GM19395 (cell line): ENCODE measurements at regions not wholly inside any gene's neighbourhood (a gene's known extent, or its start where the extent isn't known, plus 50 kb on each side); places are given as distances from the start of the nearest gene placed in this dataset.
"Not testable (repeated sequence)": the region's sequence is repeated elsewhere in the genome, so short reads cannot be mapped to it uniquely, and the experiment has no call there.

Experiments
- ATAC-seq: cut with Tn5 transposase; IDR thresholded peaks from one replicate; pipeline ENCODE4 v1.9.1; 2021; ENCODE audit warnings: mild to moderate bottlenecking, moderate library complexity; ENCODE audit not compliant: unreplicated experiment

DNA sequence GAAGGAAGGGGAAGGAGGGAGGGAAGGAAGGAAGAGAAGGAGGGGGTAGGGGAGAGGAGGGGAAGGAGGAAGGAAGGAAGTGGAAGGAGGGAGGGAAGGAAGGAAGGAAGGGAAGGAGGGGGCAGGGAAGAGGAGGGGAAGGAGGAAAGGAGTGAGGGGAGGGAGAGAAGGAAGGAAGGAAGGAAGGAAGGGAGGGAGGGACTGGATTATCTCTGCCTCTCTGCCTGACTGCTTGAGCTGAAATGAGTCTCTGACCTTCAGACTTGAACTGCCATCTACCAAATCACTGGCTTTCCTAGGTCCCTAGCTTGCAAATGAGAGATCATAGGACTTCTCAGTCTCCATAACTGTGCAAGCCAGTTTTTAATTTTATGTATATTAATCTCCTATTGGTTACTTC lies 436.8 kb downstream of the PREX1 start:
- no peak for ATAC-seq

DNA sequence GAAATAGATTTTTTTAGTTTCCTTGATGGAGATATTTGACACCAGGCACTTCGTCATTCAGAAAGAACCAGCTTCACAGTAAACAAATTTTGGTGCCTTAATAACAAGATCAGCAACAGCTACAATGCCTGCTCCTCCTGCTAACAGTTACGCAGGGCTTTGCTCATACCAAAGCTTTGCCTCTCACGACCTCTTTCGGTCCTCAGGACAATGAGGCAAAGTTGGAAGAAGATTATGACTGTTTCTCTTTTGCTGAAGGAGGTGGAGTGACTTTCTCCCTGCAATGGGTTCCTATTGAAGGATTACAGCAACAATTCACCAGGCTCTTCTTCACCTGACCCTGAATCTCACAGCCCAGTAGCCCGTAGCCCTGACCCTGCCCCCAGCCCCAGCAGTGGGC lies 440.1 kb downstream of the PREX1 start:
- ATAC-seq: no peak

DNA sequence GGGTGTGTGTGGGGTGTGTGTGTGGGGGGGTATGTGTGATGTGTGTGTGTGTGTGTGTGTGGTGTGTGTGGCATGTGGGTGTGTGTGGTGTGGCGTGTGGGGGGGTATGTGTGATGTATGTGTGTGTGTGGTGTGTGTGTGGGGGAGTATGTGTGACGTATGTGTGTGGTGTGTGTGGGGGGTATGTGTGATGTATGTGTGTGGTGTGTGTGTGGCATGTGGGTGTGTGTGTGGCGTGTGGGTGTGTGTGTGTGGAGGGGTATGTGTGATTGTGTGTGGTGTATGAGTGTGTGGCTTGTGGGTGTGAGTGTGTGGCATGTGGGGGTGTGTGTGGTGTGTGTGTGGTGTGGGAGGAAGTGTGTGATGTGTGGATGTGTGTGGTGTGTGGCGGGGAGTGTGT lies 442.3 kb downstream of the PREX1 start:
- no peak for ATAC-seq

DNA sequence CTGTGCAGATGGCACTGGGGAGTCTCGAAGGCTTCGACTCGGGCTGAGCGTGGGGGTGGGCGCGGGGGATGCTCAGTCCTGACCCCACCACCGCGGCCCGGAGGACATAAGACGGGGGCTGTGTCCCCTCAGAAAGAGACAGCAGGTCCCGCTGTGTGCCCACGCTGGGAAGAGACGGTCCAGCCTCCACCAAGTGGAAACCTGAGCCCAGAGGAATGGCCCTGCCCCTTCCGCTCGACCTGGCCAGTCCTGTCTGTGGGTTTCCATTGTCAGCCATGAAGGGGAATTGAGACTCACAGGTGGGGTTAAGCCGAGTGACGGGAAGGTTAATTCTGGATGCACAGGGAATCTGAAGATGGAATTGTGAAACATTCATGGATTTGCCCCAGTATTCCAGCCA lies 442.7 kb downstream of the PREX1 start:
- ATAC-seq: no peak

DNA sequence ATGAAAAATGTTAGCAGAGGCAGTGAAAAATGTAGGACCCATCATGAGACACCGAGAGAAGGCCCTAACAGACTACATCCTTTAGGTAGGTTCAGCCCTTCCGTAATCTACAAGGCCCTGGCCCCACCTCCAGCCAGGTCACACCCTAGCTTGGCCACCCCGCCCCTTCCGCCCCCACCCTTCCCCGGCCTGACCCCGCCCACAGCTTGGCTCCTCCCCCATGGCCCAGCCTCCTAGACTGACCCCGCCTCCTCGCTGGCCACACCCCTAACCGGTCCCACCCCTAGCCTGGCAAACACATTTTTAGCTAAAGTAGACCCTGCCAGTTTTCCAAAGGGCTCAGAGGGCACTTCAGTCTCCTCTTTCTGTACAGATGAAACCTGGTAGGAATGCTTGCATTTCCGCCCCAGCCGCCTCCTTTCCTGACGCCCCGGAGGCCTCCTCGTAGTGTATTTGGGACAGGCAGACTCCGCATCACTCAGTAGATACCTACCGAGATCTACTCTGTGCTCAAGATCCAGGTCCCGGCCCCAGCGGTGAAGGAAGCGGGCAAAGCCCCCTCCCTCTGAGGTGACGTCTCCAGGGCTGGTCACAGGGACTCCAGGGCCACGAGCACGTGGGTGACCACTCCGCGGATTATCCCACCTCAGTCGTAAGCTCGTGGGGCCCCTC lies 443.5 kb downstream of the PREX1 start:
- no peak for ATAC-seq

GRCh38 chr20:48383252-48383651 lies 444.5 kb downstream of the PREX1 start:
- no peak for ATAC-seq

DNA sequence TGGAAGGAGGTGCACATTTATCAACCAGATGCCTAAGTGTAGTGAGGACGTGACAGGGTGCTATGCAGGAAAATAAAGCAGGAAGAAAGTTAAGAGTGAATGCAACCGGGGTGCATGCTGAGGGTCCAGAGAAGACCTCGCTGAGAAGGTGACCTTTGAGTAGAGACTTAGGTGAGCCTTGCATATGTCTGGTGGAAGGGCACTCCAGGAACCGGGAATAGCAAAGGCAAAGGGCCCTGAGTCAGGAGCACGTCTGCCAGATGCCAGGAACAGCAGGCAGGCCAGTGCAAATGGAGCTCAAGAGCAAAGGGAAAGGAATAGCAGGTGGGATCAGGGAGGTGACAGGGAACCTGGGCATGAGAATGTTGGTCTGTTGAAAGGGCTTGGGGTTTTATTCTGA lies 445.5 kb downstream of the PREX1 start:
- ATAC-seq: no peak

- no peak for ATAC-seq
Measured at GRCh38 chr20:48381353-48382120, 446.3 kb downstream of the PREX1 start.

DNA sequence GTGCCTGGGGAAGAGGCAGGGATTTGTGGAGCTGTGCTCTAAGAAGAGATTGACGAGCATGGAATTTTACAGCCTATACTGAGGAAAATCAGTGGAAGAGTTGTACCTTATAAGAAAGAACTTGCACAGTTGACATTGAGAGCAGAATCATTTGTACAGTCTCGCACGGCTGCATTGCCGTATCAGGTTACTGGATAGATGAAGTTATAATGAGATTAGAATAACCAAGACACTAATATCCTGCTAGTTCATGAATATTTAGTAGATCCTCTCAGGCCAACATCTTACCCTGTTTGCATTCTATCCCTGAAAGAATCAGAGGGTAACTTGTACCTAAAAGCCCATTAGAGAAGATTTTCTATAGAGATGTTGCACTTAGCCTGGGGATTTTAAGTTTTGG lies 447.1 kb downstream of the PREX1 start:
- ATAC-seq: no peak

DNA sequence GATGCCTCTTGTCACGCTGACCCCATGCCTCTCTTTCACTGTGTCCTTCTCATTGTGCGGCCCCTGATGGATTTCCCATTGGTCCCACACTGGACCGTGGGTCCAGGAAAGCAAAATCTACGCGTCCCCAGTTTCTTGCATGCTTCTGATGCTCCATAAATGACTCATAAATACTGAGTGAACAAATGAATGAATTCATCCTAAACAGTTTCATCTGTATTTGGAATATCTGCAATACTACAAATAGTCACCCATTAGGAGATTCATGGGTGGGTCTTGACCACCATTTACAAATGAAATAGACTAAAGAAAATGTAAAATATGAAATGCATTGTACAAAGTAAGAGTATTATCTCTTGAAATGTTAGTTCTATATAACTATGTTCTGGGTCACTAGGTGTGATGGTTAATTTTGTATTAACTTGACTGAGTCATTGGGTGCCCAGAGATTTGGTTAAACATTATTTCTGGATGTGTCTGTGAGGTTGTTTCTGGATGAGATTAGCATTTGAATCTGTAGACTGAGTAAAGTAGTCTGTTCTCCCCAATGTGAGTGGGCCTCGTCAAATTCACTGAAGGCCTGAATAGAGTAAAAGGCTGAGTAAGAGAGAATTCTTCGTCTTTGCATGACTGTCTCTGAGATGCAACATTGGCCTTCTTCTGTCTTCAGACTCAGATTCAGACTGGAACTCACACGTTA lies 448.7 kb downstream of the PREX1 start:
- no peak for ATAC-seq

DNA sequence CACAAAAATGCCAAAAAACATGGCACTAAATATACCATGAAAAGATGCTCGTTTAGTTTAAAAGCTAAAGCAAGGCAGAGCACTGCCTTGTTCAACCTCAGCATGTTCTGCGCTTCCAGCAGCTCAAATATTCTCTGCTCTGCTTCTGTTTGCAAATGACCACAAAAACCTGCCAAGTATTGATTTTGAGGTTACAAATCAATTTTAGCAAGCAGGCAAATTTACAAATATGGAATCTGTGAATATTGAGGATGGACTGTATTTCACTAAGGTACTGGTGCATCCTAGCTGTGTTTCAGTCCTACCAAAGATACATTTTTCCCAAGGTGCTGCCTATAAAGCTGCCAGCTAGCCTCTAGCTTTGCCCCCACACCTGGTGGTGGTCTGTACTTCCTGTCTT lies 449.9 kb downstream of the PREX1 start:
- ATAC-seq: no peak

- ATAC-seq: no peak
Measured at GRCh38 chr20:48375804-48376203, 452.0 kb downstream of the PREX1 start.

DNA sequence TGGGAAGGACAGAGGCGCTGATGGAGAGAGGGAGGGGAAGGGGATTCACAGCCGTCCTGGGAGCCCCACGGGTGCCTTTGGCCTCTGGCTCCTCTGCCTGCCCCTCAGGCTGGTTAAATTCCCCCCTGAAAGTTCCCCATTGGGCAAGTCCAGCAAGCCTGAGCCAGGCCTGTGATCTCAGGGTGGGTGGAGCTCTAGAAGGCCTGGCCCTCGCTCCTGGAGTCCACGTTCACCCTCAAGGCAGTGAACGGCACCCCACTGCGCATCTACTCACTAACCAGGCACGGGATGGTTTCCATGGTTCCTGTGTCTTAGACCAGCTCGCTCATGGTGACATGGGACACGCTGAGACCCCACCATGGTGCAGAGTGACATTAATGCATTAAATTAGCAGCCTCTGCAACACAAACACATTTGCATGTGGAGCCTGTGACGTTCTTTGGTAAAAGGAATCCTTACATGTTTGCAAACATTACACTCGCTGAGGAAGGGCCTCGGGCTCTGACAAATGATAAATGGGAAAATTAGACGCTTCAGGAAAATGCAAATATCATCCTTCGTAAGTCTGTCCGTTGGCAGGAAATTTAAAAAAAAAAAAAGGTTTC lies 452.7 kb downstream of the PREX1 start:
- no peak for ATAC-seq

- ATAC-seq: not testable (repeated sequence)
Measured at GRCh38 chr20:48374031-48374907, 453.5 kb downstream of the PREX1 start.

DNA sequence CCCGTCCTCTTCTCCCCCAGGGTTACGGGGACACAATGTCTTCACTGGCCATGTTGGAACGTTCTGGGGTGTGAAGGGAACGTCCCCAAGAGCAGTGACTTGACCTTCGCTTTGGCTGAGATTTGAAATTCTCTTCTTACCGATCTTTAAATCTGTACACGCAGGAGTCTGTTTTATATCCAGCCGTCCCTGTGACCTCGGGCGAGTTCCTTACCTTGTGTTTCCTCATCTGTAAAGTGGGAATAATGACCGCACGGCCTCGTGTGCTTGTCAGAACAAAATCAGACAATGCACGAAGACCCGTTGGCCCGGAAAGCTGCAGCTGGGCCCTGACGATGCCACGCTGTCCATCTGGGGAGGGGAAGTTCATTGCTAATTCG lies 454.3 kb downstream of the PREX1 start:
- no peak for ATAC-seq

GRCh38 chr20:48372851-48373554 lies 454.8 kb downstream of the PREX1 start:
- not testable (repeated sequence) for ATAC-seq

- ATAC-seq: no peak
Measured at GRCh38 chr20:48371211-48371610, 456.6 kb downstream of the PREX1 start.

DNA sequence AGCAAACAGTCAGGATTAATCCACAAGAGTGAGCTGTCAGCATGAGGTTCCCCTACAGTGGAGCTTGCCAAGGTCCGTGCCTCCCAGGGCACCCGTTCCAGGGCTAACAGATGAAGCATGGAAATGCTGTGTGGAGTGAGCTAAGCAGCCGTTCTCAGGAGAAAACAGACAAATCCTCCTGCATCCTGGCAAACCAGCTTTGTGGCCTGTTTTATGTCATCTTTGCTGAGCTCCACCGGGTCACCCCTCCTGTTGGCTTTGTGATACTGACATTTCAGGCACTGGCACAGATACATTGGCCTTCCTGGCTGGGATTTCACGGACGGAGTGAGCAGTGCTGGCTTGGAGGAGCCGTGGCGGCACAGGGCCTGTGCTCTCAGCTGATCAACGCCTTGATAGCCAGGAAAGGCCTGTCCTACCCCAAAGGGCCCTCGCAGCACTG lies 459.2 kb downstream of the PREX1 start:
- ATAC-seq: not testable (repeated sequence)

GRCh38 chr20:48367541-48368358 lies 460.0 kb downstream of the PREX1 start:
- ATAC-seq: not testable (repeated sequence)
